ENCODE measurements at regions not wholly inside any gene's neighbourhood (a gene's known extent, or its start where the extent isn't known, plus 50 kb on each side); places are given as distances from the start of the nearest gene placed in this dataset.

DNA sequence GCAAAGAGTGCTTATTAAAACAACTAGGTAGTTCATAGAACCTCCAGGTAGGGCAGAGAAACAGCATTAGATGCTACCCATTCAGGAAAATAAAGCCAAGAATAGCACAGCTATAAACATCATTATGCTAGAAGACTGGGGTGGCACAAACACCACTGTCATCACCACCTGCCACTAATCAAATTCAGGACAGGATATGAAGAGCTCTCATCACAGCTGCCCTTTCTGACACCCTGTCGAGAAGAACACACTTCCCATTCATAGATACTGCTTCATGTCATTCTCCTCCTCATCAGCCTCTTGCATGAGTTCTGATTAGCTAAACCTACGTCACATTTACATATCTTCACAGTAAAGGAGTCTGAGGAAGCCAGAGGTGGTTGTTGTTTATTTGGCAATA is 692.3 kb upstream of the HS3ST1 start:
- TF ChIP-seq RCOR1 (IDR thresholded peaks at IDR 0.05; ENCODE audit: insufficient replicate concordance, low read length): no peak
- TF ChIP-seq MAFK (IDR thresholded peaks at IDR 0.05; ENCODE audit: low read depth, low read length): no peak
- TF ChIP-seq POLR2A (IDR thresholded peaks at IDR 0.05; ENCODE audit: low read depth, low read length): no peak
- TF ChIP-seq MAZ (IDR thresholded peaks at IDR 0.05; ENCODE audit: borderline replicate concordance, low read depth, low read length): no peak
- TF ChIP-seq FOS (IDR thresholded peaks at IDR 0.05; ENCODE audit: low read depth, low read length): no peak
- no peak for TF ChIP-seq RFX5 (IDR thresholded peaks at IDR 0.05; ENCODE audit: low read depth, low read length)
- no peak for TF ChIP-seq NFE2L2 (IDR thresholded peaks at IDR 0.05; ENCODE audit: low read depth, low read length)
- TF ChIP-seq, protein P1, sequence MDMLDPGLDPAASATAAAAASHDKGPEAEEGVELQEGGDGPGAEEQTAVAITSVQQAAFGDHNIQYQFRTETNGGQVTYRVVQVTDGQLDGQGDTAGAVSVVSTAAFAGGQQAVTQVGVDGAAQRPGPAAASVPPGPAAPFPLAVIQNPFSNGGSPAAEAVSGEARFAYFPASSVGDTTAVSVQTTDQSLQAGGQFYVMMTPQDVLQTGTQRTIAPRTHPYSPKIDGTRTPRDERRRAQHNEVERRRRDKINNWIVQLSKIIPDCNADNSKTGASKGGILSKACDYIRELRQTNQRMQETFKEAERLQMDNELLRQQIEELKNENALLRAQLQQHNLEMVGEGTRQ (IDR thresholded peaks at IDR 0.05; ENCODE audit: low read depth, low read length): no peak
- TF ChIP-seq, protein P2, sequence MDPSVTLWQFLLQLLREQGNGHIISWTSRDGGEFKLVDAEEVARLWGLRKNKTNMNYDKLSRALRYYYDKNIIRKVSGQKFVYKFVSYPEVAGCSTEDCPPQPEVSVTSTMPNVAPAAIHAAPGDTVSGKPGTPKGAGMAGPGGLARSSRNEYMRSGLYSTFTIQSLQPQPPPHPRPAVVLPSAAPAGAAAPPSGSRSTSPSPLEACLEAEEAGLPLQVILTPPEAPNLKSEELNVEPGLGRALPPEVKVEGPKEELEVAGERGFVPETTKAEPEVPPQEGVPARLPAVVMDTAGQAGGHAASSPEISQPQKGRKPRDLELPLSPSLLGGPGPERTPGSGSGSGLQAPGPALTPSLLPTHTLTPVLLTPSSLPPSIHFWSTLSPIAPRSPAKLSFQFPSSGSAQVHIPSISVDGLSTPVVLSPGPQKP (IDR thresholded peaks at IDR 0.05; ENCODE audit: borderline replicate concordance, low read depth, low read length): no peak
- TF ChIP-seq SMC3 (IDR thresholded peaks at IDR 0.05; ENCODE audit: low read depth, low read length): no peak
- no peak for TF ChIP-seq CEBPB (IDR thresholded peaks at IDR 0.05; ENCODE audit: low read depth, low read length)
- Histone ChIP-seq H3K56ac (ENCODE audit: extremely low read depth, insufficient read depth, low read length) (no peak overlapping the region), H4K20me1 (ENCODE audit: insufficient read depth, low read length) (no peaks in the 10 kb centered on the region), H3K9ac (ENCODE audit: low read depth, low read length) (no peak overlapping the region), H3K27me3 (ENCODE audit: control insufficient read depth, insufficient read depth, low read length) (no peaks in the 10 kb centered on the region), H3K36me3 (ENCODE audit: control insufficient read depth, insufficient read depth, low read length) (no peaks in the 10 kb centered on the region), H3K79me1 (ENCODE audit: low read depth in 1 of 2, low read length in 2 of 2) (no peaks in the 10 kb centered on the region), H3K18ac (ENCODE audit: low read depth, low read length) (no peak overlapping the region), H4K8ac (ENCODE audit: low read depth in 2 of 2, low read length in 2 of 2) (no peak overlapping the region), H3K4me3 (ENCODE audit: insufficient read depth, low read depth, low read length) (no peak overlapping the region), H2AK5ac (ENCODE audit: low read depth, low read length) (no peak overlapping the region), H2AFZ (replicated peaks; ENCODE audit: low read length, poor library complexity) (no peak overlapping the region), H3K14ac (replicated peaks; ENCODE audit: low read depth, low read length) (no peak overlapping the region), H3K4me2 (ENCODE audit: low read depth, low read length) (no peak overlapping the region), H2BK5ac (ENCODE audit: low read depth, low read length, poor library complexity, severe bottlenecking) (no peak overlapping the region), H3K4ac (ENCODE audit: low read depth, low read length) (no peak overlapping the region), H3K9me3 (ENCODE audit: control insufficient read depth, insufficient read depth, low read length) (peaks cover 13% of the 10 kb centered on the region), H2BK15ac (ENCODE audit: low read depth, low read length) (no peak overlapping the region), H3K27ac (ENCODE audit: insufficient read depth, low read length) (no peak overlapping the region), H2BK20ac (ENCODE audit: low read depth, low read length) (no peak overlapping the region), H4K91ac (ENCODE audit: insufficient read depth, low read depth, low read length) (no peak overlapping the region), H3K23ac (ENCODE audit: low read depth, low read length) (no peak overlapping the region), H2BK120ac (ENCODE audit: low read depth, low read length) (no peak overlapping the region), H3K4me1 (ENCODE audit: control insufficient read depth, insufficient read depth, low read length) (no peaks in the 10 kb centered on the region), H4K5ac (ENCODE audit: low read depth, low read length) (no peak overlapping the region), H3K9me1 (ENCODE audit: insufficient read depth, low read length) (no peaks in the 10 kb centered on the region), H2AK9ac (replicated peaks; ENCODE audit: low read depth, low read length, poor library complexity) (no peak overlapping the region)
- dilution Hi-C loops (cut with HindIII; ENCODE audit: low sequenced_read_pairs, unreplicated experiment) (no loop called here), in situ Hi-C loops (cut with MboI; ENCODE audit: low sequenced_read_pairs) (no loop called here), intact Hi-C loops (cut with micrococcal nuclease) (no loop called here)
- CTCF ChIA-PET: no interaction called here
- no peak for DNase-seq
- no CpG with 5 or more reads among the region's 2 CpGs for WGBS, 2 experiments (ENCODE audit: extremely low coverage in 2 of 2, insufficient read length in 1 of 2)
- no TSS peak for BruUV-seq (replicated peaks)
- POLR2A ChIA-PET (ENCODE audit: unreplicated experiment): no interaction called here
- no peak for ATAC-seq (ENCODE audit: low read depth)
